ENCODE measurements at regions not wholly inside any gene's neighbourhood (a gene's known extent, or its start where the extent isn't known, plus 50 kb on each side); places are given as distances from the start of the nearest gene placed in this dataset.
A peak's percentile ranks its signal among the peaks of the same experiment; 100 is the strongest.

DNA sequence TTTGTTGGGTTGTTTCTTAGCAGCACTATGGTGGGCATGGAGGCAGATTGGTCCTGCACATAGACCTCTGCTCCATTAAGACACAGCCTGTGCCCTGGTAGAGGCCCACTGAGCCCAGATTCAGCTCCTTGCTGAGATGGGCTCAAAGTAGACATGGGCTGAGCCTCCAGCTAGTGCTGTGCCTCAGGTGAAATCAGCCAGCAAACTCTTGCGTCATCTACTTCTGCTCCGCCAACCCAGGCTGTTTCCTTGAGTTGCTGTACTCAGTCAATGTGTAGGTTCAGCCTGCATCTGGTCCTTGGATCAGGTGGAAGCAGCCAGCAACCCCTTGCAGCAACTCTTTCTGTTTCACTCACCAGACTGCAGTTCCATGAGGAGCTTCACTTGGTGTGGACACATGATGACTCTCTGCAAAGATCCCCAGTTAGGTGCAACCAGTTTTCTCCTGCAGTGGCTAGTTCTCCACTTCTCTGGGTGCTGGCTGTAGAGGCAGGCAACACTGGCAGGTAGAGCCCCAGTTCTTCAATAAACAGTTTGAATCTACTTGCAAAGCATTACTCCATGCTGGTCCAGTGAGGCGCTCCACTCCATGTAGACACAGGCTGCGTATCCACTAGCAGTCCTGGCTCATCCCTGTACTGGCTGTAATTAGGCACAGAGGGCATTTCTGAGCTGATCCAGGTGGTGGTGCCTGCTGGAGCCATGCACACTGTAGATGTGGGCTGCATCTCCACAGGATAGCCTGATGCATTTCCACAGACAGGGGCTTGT lies 199.0 kb upstream of the MAMLD1 start:
- DNase-seq (ENCODE audit: low read depth in 2 of 2, low spot score in 1 of 2) = no peak

DNA sequence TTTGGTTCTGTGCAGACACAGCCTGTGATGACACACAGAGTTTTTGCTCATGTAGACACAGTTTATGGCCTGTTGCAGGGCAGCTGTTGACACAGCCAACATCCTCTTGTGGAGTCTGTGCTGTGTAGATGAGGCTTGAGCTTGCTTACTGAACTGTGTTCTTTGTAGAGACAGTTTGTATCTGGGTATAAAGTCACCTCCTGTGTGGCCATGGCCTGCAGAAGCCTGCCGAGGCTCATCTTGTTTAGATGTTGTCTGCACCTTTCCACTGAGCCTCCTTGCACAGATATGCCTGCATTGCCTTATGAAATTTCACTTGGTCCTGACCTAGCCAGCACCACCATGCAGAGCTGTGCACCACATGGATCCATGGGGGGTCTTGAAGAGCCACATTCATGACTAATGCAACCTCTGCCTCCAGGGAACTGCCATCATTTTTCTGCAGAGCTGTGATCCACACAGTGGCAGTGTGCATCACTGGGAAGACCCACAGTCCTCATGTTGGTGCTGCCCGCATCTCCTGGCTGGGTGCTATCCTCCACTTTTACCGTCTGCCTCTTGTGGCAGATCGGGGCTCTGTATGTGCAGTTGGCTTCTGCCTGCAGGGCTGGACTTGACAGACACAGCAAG lies 198.0 kb upstream of the MAMLD1 start:
- no peak for DNase-seq (ENCODE audit: low read depth in 2 of 2, low spot score in 1 of 2)

GRCh38 chrX:150165776-150166610 lies 197.1 kb upstream of the MAMLD1 start:
- no peak for DNase-seq (ENCODE audit: low read depth in 2 of 2, low spot score in 1 of 2)

- no peak for DNase-seq (ENCODE audit: low read depth in 2 of 2, low spot score in 1 of 2)
These were observed 195.4 kb upstream of the MAMLD1 start for GRCh38 chrX:150167482-150168324.

GRCh38 chrX:150182161-150182560 lies 181.0 kb upstream of the MAMLD1 start:
- no peak for DNase-seq (ENCODE audit: low read depth in 2 of 2, low spot score in 1 of 2)

GRCh38 chrX:150184491-150184890 lies 178.6 kb upstream of the MAMLD1 start:
- no peak for DNase-seq (ENCODE audit: low read depth in 2 of 2, low spot score in 1 of 2)

GRCh38 chrX:150185766-150186165 lies 177.4 kb upstream of the MAMLD1 start:
- no peak for DNase-seq (ENCODE audit: low read depth in 2 of 2, low spot score in 1 of 2)

DNA sequence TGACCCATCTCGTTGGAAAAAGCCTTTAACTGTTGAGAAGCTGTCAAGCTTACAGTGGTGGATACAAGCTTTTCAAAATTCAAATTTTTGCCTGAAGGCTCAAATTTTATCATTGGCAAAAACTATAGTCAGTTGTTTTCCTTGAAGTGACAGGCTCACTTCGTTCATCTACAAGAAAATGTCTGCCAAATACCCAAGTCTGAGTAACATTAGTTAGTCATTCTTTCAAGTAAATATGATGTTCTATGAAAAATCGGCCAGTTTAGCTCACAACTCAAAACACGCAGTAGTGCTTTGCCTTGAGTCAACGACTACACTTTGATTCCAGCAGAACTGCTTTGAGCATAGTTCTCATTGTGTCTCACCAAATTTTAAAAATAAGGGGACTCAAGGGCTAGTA lies 170.3 kb upstream of the MAMLD1 start:
- no peak for DNase-seq (ENCODE audit: low read depth in 2 of 2, low spot score in 1 of 2)

- no peak for DNase-seq (ENCODE audit: low read depth in 2 of 2, low spot score in 1 of 2)
These were observed 166.8 kb upstream of the MAMLD1 start for GRCh38 chrX:150196285-150196684.

DNA sequence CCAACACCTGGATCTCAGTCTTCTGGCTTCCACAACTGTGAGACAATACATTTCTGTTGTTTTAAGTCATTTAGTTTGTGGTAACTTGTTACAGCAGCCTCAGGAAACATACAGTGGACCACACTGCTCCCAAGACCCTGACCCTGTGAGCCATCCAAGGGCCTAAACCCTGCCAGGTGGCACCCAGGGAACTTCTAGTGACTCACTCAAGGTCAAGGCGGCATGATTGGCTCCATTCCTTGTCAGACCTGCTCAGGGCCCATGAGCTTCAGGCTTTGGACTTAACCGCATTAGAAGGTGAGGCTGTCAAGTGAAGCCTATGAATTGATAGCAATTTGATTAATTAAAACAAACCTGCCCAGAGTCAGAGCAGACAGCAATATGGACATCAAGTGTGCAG lies 165.7 kb upstream of the MAMLD1 start:
- DNase-seq (ENCODE audit: low read depth in 2 of 2, low spot score in 1 of 2) = no peak

- DNase-seq (ENCODE audit: low read depth in 2 of 2, low spot score in 1 of 2) = no peak
These were observed 164.3 kb upstream of the MAMLD1 start for GRCh38 chrX:150198776-150199175.

GRCh38 chrX:150199181-150199580 lies 163.9 kb upstream of the MAMLD1 start:
- no peak for DNase-seq (ENCODE audit: low read depth in 2 of 2, low spot score in 1 of 2)

DNA sequence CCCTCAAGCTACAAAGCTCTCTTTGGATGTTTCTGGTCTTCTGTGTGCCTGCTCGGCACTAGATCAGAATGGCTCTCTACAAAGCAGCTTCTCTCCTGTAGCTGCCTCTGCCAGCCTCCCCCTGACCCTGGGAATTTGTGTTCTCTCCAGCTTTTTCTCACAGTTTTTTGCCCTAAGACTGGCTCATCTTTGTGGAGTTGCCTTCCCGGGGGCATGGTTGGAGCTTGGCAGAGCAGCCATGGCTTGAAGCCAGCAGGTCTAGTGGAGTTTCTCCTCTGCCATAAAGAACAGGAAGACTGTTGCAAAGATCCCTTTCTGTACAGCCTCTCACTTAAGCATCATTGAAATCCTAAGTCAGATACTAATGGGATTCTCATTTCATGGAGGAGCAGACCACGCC lies 163.3 kb upstream of the MAMLD1 start:
- DNase-seq (ENCODE audit: low read depth in 2 of 2, low spot score in 1 of 2) = no peak

DNA sequence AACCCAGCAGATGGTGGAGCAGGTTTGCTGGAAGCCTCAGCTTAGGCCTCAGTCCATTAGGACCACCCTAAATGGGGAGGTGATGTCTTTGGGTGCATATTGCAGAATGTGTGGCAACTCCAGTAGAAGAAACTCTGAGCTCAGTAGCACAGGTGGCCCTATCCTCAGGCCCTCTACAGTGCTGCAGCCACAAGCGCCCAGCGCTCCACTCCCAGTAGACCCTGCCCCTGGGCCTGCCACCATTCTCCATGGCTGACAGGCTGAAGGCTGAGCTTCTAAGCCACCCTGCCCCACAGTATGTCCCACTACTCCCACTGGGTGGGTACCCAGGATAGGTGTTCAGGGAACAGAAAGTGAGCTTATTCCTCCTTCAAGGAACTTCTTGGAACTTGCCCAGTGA lies 162.8 kb upstream of the MAMLD1 start:
- no peak for DNase-seq (ENCODE audit: low read depth in 2 of 2, low spot score in 1 of 2)

- peak in 1 of 2 donors; percentile 0 for DNase-seq (ENCODE audit: low read depth in 2 of 2, low spot score in 1 of 2)
These were observed 162.3 kb upstream of the MAMLD1 start for GRCh38 chrX:150200820-150201287.

GRCh38 chrX:150201391-150201790 lies 161.7 kb upstream of the MAMLD1 start:
- DNase-seq (ENCODE audit: low read depth in 2 of 2, low spot score in 1 of 2) = no peak

DNA sequence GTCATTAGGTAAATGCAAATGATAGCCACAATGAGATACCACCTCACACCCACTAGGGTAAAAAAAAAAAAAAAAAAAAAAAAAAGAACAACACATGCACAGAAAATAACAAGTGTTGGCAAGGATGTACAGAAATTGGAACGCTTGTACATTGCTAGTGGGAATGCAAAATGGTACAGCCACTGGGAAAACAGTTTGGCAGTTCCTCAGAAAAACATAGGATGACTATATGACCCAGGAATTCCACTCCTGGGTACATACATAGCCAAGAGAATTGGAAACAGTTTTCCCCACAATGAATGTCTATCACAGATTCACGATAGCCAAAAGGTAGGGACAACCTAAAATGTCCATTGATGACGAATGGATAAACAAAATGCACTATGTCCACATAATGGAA lies 161.3 kb upstream of the MAMLD1 start:
- no peak for DNase-seq (ENCODE audit: low read depth in 2 of 2, low spot score in 1 of 2)

- DNase-seq (ENCODE audit: low read depth in 2 of 2, low spot score in 1 of 2) = no peak
These were observed 160.4 kb upstream of the MAMLD1 start for GRCh38 chrX:150202641-150203247.

DNA sequence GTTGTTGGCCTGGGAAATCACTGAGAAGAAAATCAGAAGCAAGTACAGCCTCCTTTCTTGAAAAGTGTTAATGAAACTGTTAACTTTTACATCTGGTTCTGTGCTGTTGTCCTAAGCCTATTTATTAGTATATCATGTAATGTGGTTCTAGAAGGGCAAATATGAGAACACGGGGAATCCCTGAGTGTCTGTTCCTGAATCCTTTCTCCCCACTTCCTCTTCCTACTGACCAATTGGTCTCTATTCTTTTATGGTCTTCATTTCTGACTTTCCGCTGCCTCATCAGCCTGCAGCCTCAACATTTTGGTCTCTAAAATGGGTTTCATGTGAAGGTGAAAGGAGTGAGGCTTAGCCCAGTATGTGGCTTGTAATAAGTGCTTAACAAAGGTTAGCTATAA lies 159.9 kb upstream of the MAMLD1 start:
- DNase-seq (ENCODE audit: low read depth in 2 of 2, low spot score in 1 of 2) = no peak

DNA sequence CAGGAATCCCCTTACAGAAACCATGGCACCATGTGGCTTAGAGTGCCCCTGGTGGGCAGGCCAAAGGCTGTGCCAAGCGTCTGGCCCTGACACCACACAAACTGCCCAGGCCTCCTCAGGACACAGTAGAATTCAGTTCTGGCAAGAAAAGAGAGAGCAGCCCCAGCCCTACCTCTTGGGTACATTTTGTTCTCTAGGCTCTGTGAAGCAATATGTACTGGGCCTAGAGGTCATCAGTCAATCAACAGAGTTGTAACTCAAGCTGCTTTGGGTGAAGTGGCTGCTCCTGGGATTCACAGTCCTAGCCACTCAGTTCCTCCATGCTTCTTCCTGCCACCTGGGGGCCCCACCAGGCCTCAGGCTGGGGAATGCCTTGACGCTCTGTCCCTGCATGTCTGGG lies 158.1 kb upstream of the MAMLD1 start:
- no peak for DNase-seq (ENCODE audit: low read depth in 2 of 2, low spot score in 1 of 2)

DNA sequence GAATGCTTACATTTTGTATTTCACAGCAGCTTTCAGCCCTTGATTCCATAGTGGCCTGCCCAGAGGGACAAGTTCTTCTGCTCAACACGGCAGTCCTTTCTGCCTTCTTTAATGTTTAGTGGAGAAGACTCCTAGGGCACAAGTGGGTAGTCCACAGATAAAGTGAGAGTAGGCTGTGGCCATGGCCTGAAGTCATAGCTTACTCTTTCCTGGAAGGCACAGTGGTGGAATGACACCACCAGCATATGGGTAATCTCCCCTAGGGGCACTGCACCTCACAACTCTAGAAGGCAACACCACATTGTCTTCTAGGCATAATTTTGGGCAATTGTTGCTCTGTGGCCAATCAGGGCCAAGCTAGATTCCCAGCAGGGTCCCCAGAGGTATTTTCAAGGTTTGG lies 155.4 kb upstream of the MAMLD1 start:
- DNase-seq (ENCODE audit: low read depth in 2 of 2, low spot score in 1 of 2) = no peak
